Activated CD4-positive, alpha-beta T cell treated with anti-CD3 and anti-CD28 coated beads for 4 hours (primary cell): ENCODE measurements at regions not wholly inside any gene's neighbourhood (a gene's known extent, or its start where the extent isn't known, plus 50 kb on each side); places are given as distances from the start of the nearest gene placed in this dataset.
"Not testable (repeated sequence)": the region's sequence is repeated elsewhere in the genome, so short reads cannot be mapped to it uniquely, and the experiment has no call there.

ENCODE experiments used
- DNase-seq, 2 donors: peaks; one replicate each; pipeline ENCODE4 v3.0.0-alpha.2; 2020

GRCh38 chr13:90798381-90798780, 549.1 kb upstream of the MIR17HG start:
- DNase-seq, result no peak

- no peak for DNase-seq
Observed at GRCh38 chr13:90800082-90800746, 547.3 kb upstream of the MIR17HG start.

- DNase-seq, result no peak
Observed at GRCh38 chr13:90801621-90802020, 545.9 kb upstream of the MIR17HG start.

- no peak for DNase-seq
Observed at GRCh38 chr13:90803210-90803609, 544.3 kb upstream of the MIR17HG start.

GRCh38 chr13:90806016-90806615, 541.4 kb upstream of the MIR17HG start:
- no peak for DNase-seq

- no peak for DNase-seq
Observed at GRCh38 chr13:90806892-90807291, 540.6 kb upstream of the MIR17HG start.

- DNase-seq, result no peak
Observed at GRCh38 chr13:90808838-90809237, 538.6 kb upstream of the MIR17HG start.

GRCh38 chr13:90824032-90824431, 523.5 kb upstream of the MIR17HG start:
- DNase-seq, result no peak

GRCh38 chr13:90826688-90827087, 520.8 kb upstream of the MIR17HG start:
- no peak for DNase-seq

GRCh38 chr13:90830782-90831181, 516.7 kb upstream of the MIR17HG start:
- no peak for DNase-seq

- no peak for DNase-seq
Observed at GRCh38 chr13:90833951-90834350, 513.5 kb upstream of the MIR17HG start.

GRCh38 chr13:90834700-90835099, 512.8 kb upstream of the MIR17HG start:
- DNase-seq, result no peak

GRCh38 chr13:90835826-90836225, 511.7 kb upstream of the MIR17HG start:
- DNase-seq, result no peak

- no peak for DNase-seq
Observed at GRCh38 chr13:90838317-90838960, 509.0 kb upstream of the MIR17HG start.

- DNase-seq, result no peak
Observed at GRCh38 chr13:90839061-90839460, 508.4 kb upstream of the MIR17HG start.

GRCh38 chr13:90846936-90847335, 500.6 kb upstream of the MIR17HG start:
- DNase-seq, result no peak

GRCh38 chr13:90853666-90854065, 493.8 kb upstream of the MIR17HG start:
- DNase-seq, result not testable (repeated sequence)

GRCh38 chr13:90857921-90858320, 489.6 kb upstream of the MIR17HG start:
- no peak for DNase-seq

GRCh38 chr13:90866006-90866405, 481.5 kb upstream of the MIR17HG start:
- no peak for DNase-seq

GRCh38 chr13:90867336-90867683, 480.2 kb upstream of the MIR17HG start:
- no peak for DNase-seq

- DNase-seq, result no peak
Observed at GRCh38 chr13:90868321-90868920, 479.1 kb upstream of the MIR17HG start.

- no peak for DNase-seq
Observed at GRCh38 chr13:90869580-90869979, 477.9 kb upstream of the MIR17HG start.

GRCh38 chr13:90872491-90873025, 474.9 kb upstream of the MIR17HG start:
- no peak for DNase-seq

- DNase-seq, result no peak
Observed at GRCh38 chr13:90880790-90881189, 466.7 kb upstream of the MIR17HG start.
